ENCODE measurements at regions not wholly inside any gene's neighbourhood (a gene's known extent, or its start where the extent isn't known, plus 50 kb on each side); places are given as distances from the start of the nearest gene placed in this dataset.

GRCh38 chr16:79543219-79543618, 57.3 kb downstream of the MAF start:
- DNase-seq, result no peak

GRCh38 chr16:79542237-79542774, 58.2 kb downstream of the MAF start:
- DNase-seq, result no peak

DNA sequence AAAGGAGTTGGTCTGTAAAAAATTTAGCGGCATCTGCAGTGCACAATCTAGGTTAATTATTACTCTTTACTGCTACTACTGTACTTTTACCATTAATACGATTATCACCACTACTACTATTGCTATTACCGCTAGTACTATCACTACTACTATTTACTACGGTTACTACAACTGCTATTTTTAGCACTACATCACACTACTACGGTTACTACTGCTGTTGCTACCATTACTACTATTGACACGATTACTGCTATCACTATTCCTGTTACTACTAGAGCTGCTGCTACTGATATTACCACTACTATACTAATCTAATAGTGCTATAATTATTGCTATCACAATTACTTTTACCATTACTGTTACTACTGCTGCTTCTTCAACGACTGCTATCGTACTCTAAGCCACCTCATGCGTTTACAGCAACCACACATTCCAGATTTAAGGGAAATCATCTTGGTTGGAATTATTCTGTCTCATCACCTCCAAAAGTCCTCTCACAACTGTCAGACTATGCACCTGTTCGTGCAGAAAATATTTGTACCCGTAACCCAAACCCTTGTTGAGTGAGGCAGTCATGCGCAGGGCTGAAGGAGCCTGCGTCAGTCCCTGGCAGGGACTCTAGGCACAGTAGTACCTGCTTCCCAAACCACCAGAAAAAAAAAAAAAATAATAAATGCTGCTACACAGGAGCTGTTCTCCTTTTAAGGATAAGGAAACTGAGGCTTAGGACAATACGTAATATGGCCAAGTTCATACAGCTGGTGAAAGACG, 59.5 kb downstream of the MAF start:
- no peak for DNase-seq

DNA sequence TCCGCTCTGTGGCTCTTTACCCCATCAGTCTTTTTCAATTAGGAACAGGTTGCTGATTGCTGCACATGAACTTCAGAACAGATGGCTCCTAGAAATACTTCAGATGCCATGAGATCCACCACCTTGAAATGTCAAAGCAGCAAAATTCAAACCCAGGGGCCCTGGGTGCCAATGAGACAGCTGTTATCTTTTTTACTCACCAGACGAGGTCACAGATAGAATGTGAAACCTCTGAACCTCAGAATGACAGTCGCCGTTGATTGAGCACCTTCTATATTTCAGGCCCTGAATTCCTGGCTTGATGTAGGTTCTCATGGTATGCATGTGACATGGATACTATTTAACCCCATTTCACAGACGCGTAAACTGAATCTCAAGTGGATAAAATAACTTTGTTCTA, 63.0 kb downstream of the MAF start:
- no peak for DNase-seq

- DNase-seq, result no peak
These were observed 63.6 kb downstream of the MAF start for GRCh38 chr16:79536958-79537357.

GRCh38 chr16:79535130-79535529, 65.4 kb downstream of the MAF start:
- DNase-seq, result no peak

GRCh38 chr16:79534143-79534542, 66.4 kb downstream of the MAF start:
- no peak for DNase-seq

- no peak for DNase-seq
These were observed 67.2 kb downstream of the MAF start for GRCh38 chr16:79533292-79533691.

- DNase-seq, result no peak
These were observed 67.8 kb downstream of the MAF start for GRCh38 chr16:79532785-79533184.

DNA sequence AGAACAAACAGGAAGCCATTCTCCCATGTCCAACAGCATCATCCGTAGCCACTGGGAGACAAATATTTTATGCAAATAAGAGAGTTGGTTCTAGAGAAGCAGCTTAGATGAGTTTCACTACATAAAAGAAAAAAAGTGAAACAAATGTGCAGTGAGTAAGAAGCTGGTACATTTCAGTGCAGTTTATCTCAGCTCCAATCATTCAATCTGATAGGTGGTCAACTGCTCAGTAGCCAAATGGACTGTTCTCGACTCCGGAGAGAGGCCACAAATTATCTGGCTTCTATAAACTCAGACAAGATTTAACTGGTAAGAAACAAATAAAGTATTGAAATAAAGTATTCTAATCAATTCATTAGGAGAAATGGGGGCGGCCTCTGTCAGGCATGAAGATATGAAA, 68.3 kb downstream of the MAF start:
- no peak for DNase-seq

DNA sequence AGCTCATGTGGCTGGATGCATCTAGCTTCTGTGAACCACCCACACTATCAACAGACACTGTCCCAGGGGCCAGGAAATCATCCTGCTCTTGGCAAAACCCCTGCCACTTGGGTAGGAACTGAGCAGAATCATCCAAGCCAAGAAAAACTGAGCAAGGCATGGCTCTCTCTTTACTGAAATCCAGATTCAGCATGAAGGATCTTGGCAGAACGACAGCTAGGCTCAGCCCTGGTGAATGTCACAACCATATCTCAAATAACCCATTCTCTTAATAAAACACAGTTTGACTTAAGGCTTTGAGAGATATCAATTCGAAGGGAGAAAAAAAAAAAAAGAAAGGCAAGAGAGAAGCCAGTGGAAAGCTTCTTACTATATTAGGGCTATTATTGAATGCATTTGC, 72.2 kb downstream of the MAF start:
- DNase-seq, result no peak

GRCh38 chr16:79523971-79524370, 76.6 kb downstream of the MAF start:
- no peak for DNase-seq

DNA sequence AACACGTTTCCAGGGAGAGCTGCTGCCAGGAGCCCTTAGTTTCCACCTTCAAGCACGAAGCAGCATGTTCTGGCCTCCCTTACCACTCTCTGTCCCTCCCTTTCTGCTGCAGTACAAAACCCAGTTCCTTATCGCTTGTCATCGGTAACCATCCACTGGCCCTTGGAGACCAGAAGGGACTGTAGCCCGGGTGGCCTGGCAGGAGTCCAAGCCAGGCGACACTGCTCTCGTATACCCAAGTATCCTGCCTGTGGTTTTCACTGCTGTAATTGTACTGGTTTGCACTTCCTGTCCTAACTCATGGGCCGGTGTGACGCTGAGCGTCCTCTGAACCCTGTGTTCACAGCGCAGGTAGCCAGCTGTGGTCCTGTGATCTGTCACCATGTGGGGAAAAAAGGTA, 81.1 kb downstream of the MAF start:
- no peak for DNase-seq

DNA sequence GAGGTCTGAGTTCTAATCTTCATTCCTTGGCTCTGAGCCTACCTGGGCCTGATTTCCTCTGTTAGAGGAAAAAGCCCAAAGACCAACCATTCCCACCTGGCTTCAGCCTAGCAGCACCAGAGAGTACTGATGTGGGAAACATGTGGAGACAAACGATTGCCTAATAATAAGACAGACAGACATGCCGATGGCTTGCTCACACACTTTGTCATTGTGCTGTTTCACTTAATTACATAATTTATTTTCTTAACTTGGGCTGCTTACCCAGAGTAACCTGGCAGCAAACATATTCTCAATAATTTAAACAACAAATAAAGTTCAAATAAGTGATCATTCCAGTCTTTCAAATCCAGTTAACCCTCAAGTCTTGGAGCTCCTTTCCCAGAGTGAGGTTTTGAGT, 83.4 kb downstream of the MAF start:
- no peak for DNase-seq

- no peak for DNase-seq
These were observed 89.7 kb downstream of the MAF start for GRCh38 chr16:79510879-79511278.

DNA sequence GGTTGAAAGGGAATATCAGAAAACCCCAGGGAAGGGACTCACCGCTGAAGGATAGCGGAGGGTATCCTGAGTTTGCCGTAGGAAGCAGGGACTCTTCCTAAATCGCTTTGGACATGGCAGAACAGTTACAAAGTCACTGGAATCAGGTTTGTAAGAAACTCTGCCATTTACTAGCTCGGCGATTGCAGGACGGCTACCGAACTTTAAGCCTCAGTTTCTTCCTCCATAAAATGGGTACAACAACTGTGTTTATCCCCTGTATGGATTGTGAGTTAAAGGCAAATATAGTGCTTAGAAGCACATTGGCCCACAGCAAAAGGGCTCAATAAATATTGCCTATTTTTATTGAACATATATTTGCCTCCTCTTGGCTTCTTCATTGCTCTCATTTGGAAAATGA, 90.6 kb downstream of the MAF start:
- DNase-seq, result no peak

DNA sequence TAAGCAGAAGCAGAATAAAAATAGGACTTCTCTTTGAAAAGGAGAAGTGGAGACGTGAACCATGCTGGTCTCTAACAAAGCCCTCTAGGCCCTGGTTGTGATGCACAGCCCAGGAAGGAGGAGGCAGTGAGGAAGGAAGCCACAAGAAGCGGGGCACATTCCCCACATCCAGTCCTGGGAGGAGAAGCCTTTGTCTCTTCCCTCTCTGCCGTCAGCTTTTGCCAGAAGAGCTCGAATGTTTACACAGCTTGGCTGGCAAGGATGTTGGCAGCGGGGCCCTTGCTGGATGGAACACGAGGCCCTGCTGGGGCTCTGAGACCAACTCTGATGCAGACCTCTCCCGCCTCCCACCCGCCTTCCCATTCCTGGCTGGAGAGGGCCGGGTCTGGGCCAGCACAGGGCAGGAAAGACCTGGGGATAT, 91.3 kb downstream of the MAF start:
- no peak for DNase-seq

- no peak for DNase-seq
These were observed 92.2 kb downstream of the MAF start for GRCh38 chr16:79508294-79508693.

DNA sequence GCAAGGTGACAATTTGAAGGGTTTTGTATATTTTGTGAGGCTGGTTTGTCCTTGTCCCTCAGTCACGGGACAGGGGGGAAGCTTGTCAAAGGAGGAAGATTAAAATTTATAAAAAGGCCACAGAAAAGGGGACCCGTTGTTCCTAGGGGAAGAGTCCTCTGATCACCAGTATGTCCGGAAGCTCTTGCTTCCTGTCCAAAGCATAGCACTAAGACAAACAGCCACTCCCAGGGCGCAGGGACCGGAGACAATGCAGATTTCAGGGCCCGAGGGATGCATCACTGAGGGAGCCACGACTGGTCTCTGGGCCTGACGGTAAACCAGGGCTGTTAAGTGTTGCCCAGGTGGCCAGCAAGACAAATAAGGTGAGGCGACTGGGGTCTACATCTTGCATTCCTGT, 95.2 kb downstream of the MAF start:
- no peak for DNase-seq

DNA sequence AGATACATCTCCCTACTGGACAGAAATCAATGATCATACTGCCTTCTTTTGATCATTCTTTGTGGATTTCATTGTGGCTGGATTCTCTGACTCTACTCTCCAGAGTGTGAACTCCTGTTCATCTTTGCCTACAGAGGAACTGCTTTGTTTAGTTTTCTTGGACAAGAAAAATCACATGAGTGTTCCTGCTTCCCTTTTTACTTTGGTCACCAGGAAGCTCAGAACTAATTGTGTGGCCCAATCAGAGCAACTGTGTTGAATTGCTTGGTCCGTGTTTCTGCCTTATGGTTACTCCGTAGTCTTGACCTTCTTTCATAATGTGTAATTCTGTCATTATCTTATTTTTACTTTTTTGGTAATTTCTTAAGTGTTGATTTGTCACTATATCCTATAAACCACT, 97.0 kb downstream of the MAF start:
- no peak for DNase-seq

GRCh38 chr16:79501446-79501845, 99.1 kb downstream of the MAF start:
- no peak for DNase-seq

DNA sequence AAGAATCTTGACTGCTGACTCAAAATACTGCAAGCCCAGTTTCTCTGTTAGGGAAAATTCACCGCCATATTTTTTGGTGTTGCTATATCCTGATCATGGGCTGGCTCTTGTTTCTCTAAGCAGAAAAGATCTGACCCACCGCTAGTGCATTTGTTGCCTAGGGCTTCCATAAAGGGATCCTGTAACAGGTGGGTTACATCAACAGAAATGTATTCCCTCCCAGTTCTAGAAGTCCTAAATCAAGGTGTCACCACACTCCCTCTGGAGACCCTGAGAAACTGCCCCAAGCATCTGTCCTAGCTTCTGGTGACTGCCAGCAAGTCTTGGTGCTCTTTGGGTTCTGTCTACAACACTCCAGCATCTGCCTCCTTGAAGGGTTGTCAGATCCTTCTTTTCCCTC, 99.7 kb downstream of the MAF start:
- DNase-seq, result no peak

GRCh38 chr16:79500286-79500685, 100.3 kb downstream of the MAF start:
- DNase-seq, result no peak

DNA sequence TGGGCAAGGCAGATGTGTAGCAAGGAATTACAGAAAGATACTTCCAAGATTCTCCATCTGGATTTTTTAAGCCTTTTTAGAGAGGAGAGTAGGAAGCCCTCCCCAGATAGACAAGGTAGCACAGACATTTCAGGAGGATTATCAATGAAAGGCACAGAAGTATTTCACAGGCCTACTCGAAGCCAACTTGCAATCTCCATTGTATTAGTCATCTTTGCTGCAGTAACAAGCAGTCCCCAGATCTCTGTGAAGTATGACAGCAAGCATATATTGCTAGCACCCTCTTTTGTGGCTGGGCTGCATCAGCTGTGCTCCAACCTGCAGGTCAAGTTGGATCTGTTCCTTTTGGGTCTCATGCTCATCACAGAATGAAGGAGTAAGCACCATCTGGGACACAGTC, 101.6 kb downstream of the MAF start:
- DNase-seq, result no peak
